ENCODE measurements at regions not wholly inside any gene's neighbourhood (a gene's known extent, or its start where the extent isn't known, plus 50 kb on each side); places are given as distances from the start of the nearest gene placed in this dataset.
"Not testable (repeated sequence)": the region's sequence is repeated elsewhere in the genome, so short reads cannot be mapped to it uniquely, and the experiment has no call there.

DNA sequence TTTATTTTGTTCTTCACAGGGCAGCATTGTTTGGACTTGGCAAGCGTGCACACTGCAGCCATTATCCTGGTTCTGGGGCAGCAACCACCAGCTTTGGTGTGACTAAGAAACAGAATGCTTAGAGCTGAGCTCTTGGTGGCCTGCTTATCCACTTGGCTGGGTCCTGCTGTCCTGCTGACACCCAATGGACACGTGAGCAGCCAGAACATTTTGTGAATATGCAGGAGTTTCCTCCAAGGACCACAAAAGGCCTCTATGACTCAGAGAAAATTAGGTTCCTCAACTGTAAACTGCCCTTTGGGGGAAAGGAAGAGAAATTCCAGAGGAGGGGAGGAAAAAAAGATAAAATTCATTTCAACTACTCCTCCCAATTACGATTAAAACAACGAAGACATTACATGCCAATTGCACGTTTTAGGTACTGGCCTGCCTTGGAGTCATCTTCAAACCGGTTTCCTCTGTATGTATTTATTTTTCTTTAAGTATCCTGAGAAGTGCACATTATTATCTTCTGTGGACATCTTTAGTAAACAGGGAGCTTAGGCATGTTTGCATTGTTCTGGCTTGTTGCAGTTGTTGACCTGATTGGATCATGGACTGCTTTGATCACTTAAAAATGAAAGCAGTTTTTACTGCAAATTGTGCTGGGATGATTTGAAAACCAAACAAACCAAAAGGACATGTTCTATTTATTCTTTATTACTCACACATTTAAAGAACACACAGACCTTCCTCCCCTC, 82.3 kb upstream of the TLE4 start:
- no peaks in the 10 kb centered on the region for H3K4me1 ChIP-seq (ENCODE audit: control insufficient read depth, insufficient read depth, low read length)
- WGBS (ENCODE audit: insufficient coverage, low lambda C conversion rate), result 61% methylated on average over 4 of the region's 6 CpGs
- H3K27ac ChIP-seq (ENCODE audit: low read length), result no peak overlapping the region
- H3K27me3 ChIP-seq (ENCODE audit: control insufficient read depth, insufficient read depth, low read length), result no peaks in the 10 kb centered on the region
- no peaks in the 10 kb centered on the region for H3K36me3 ChIP-seq (ENCODE audit: control insufficient read depth, insufficient read depth, low read length)
- no peak overlapping the region for H3K4me3 ChIP-seq (ENCODE audit: low read length)
- no peak for DNase-seq
- peaks cover 2% of the 10 kb centered on the region for H3K9me3 ChIP-seq (ENCODE audit: control insufficient read depth, low read depth, low read length)

DNA sequence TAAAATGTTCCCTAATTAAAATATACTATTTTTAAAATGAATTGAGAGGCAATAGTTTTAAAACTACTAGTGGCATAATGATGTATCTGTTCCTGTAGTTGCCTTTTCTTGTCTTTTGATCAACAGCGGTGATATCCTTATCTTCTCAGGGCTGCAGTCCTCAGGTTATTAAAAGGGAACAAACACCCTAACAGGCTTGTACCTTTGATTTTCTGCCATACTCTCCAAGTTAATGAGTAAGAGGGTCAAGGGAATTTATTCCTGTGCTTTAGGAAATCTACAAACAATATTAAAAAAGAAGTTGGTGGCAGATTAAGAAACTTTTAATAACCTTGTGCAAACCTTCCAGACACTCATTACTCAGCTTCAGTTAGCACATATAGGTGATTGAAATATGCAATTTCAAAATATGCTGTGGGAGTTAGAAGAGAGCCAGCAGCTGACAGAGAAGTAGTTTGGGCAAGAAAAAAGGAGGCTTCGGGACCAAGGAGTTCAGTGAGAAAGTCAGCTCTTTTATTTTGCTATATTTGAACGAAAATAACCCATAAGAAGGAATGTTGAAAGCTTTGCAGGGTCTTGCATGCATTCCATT, 81.0 kb upstream of the TLE4 start:
- H3K27ac ChIP-seq (ENCODE audit: low read length), result no peak overlapping the region
- no peak for DNase-seq
- no peaks in the 10 kb centered on the region for H3K27me3 ChIP-seq (ENCODE audit: control insufficient read depth, insufficient read depth, low read length)
- no peaks in the 10 kb centered on the region for H3K36me3 ChIP-seq (ENCODE audit: control insufficient read depth, insufficient read depth, low read length)
- H3K4me1 ChIP-seq (ENCODE audit: control insufficient read depth, insufficient read depth, low read length), result no peaks in the 10 kb centered on the region
- whole genome bisulfite sequencing (ENCODE audit: insufficient coverage, low lambda C conversion rate), result no CpG with 5 or more reads among the region's 3 CpGs
- peaks cover 2% of the 10 kb centered on the region for H3K9me3 ChIP-seq (ENCODE audit: control insufficient read depth, low read depth, low read length)
- no peak overlapping the region for H3K4me3 ChIP-seq (ENCODE audit: low read length)

DNA sequence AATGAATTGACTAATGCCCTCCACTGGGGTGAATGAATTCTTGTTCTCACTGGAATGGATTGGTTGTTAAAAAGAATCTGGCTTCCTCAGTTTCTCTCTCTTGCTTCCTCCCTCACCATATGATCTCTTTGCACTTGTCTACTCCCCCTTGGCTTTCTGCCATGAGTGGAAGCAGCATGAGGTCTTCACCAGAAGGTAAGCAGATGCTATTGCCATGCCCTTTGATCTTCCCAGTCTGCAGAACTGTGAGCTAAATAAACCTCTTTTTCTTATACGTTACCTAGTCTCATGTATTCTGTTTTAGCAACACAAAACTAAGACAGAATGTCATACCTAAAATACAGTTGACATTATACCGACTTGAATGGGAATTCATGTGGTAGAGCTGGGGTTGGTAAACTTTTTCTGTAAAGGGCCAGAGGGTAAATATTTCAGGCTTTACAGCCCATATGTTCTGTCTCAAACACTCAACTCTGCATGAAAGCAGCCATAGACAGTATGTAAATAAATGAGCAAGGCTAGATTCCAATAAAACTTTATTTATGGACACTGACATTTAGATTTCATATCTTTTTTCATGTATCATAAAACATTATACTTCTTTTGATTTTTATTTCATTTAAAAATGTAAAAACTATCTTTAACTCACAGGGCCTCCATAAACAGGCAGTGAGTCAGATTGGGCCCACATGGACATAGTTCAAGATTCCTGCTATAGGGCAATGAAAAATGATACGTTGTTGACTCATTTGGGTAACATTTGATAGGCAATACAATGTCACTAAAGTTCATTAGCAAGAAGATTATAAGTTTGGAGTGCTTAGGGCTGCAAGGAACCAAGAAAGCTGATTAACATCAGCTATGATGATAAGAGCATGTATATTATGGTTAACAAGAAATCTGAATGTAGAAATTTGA, 79.4 kb upstream of the TLE4 start:
- no peak for DNase-seq
- Histone ChIP-seq H3K4me1 (ENCODE audit: control insufficient read depth, insufficient read depth, low read length) (no peaks in the 10 kb centered on the region), H3K36me3 (ENCODE audit: control insufficient read depth, insufficient read depth, low read length) (no peaks in the 10 kb centered on the region), H3K9me3 (ENCODE audit: control insufficient read depth, low read depth, low read length) (peaks cover 2% of the 10 kb centered on the region), H3K4me3 (ENCODE audit: low read length) (no peak overlapping the region), H3K27ac (ENCODE audit: low read length) (no peak overlapping the region), H3K27me3 (ENCODE audit: control insufficient read depth, insufficient read depth, low read length) (no peaks in the 10 kb centered on the region)
- WGBS (ENCODE audit: insufficient coverage, low lambda C conversion rate), result 100% methylated on average over 1 of the region's 3 CpGs

DNA sequence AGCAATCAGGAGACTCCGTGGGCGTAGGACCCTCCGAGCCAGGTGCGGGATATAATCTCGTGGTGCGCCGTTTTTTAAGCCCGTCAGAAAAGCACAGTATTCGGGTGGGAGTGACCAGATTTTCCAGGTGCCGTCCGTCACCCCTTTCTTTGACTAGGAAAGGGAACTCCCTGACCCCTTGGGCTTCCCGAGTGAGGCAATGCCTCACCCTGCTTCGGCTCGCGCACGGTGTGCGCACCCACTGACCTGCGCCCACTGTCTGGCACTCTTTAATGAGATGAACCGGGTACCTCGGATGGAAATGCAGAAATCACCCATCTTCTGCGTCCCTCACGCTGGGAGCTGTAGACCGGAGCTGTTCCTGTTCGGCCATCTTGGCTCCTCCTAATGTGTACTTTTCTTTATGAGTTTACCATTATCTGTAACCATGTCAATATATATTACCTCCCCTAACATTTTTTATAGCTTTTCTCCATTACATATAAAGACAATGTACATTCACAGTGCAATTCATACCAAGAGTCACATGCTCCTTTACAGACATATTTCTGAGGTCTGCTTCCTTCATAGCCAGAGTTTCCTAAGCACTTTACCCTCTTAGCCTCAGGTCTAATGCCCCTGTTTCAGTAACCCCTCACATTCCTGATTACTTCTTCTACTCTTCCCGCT, 71.4 kb upstream of the TLE4 start:
- WGBS (ENCODE audit: insufficient coverage, low lambda C conversion rate), result no CpG with 5 or more reads among the region's 25 CpGs
- not testable (repeated sequence) for DNase-seq; H3K36me3 ChIP-seq (ENCODE audit: control insufficient read depth, insufficient read depth, low read length); H3K9me3 ChIP-seq (ENCODE audit: control insufficient read depth, low read depth, low read length); H3K27me3 ChIP-seq (ENCODE audit: control insufficient read depth, insufficient read depth, low read length); H3K4me1 ChIP-seq (ENCODE audit: control insufficient read depth, insufficient read depth, low read length); H3K27ac ChIP-seq (ENCODE audit: low read length); H3K4me3 ChIP-seq (ENCODE audit: low read length)

DNA sequence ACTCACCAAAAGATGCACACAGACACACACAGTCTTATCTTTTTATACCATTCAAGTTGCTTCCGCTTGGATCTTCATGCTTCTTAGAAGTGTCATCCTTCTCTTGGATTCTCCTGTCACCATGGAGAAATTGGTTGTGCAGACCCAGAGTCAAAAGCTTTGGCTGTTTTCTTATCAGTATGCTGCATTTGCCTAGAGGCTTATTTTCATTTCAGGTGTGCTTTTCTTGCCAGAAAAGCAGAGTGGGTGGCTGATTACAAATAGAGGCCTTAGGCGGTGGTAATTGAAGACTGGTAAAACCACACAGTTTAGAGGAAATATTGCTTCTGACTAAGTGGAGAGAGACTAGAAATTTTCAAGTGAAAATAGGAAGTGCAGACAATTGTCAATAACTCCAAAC, 70.2 kb upstream of the TLE4 start:
- Histone ChIP-seq H3K27ac (ENCODE audit: low read length) (no peak overlapping the region), H3K4me1 (ENCODE audit: control insufficient read depth, insufficient read depth, low read length) (no peaks in the 10 kb centered on the region), H3K27me3 (ENCODE audit: control insufficient read depth, insufficient read depth, low read length) (no peaks in the 10 kb centered on the region), H3K36me3 (ENCODE audit: control insufficient read depth, insufficient read depth, low read length) (no peaks in the 10 kb centered on the region), H3K4me3 (ENCODE audit: low read length) (no peak overlapping the region), H3K9me3 (ENCODE audit: control insufficient read depth, low read depth, low read length) (no peaks in the 10 kb centered on the region)
- 80% methylated on average over 1 of the region's 2 CpGs for WGBS (ENCODE audit: insufficient coverage, low lambda C conversion rate)
- no peak for DNase-seq

DNA sequence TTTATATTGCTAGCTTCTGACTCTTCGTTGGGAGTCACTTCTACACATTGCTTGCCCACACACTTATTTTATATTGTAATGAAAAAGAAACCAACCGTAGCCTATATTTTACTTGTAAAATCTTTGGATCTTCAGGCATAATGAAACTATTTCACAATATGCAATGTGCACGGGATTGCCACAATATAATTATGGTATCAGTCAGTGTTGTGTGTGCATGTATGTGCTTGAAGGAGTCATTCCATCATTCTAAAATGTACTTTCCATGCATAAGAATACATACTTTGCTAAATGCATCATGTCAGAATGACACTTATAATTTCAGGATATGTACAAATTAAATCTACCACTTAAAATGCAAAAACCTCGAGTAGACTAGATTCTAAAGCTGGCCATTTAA, 64.0 kb upstream of the TLE4 start:
- no peak for DNase-seq
- H3K4me1 ChIP-seq (ENCODE audit: control insufficient read depth, insufficient read depth, low read length), result no peaks in the 10 kb centered on the region
- 75% methylated on average over 3 of the region's 4 CpGs for WGBS (ENCODE audit: insufficient coverage, low lambda C conversion rate)
- no peak overlapping the region for H3K4me3 ChIP-seq (ENCODE audit: low read length)
- H3K36me3 ChIP-seq (ENCODE audit: control insufficient read depth, insufficient read depth, low read length), result no peaks in the 10 kb centered on the region
- H3K9me3 ChIP-seq (ENCODE audit: control insufficient read depth, low read depth, low read length), result no peaks in the 10 kb centered on the region
- H3K27me3 ChIP-seq (ENCODE audit: control insufficient read depth, insufficient read depth, low read length), result no peaks in the 10 kb centered on the region
- H3K27ac ChIP-seq (ENCODE audit: low read length), result no peak overlapping the region

DNA sequence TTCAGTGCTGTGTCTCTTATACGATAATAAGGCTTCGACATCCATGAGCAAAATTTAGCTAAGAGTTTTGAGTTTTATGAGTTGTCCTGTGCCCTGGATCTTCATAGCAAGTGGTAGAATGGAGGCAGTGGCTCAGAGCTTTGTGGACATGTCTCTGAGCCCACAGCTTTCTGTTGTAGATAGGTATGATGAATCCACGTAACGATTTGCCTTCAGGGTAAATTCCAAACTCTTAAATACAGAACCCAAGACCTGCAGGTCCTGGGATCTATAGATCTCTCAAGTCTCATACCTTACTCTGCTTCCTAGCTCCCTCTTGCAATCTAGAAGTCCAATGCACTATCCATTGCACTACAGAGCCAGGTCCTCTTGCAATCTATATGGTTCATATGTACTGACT, 59.5 kb upstream of the TLE4 start:
- Histone ChIP-seq H3K4me3 (ENCODE audit: low read length) (no peak overlapping the region), H3K27ac (ENCODE audit: low read length) (no peak overlapping the region), H3K27me3 (ENCODE audit: control insufficient read depth, insufficient read depth, low read length) (no peaks in the 10 kb centered on the region), H3K4me1 (ENCODE audit: control insufficient read depth, insufficient read depth, low read length) (no peaks in the 10 kb centered on the region), H3K36me3 (ENCODE audit: control insufficient read depth, insufficient read depth, low read length) (no peaks in the 10 kb centered on the region), H3K9me3 (ENCODE audit: control insufficient read depth, low read depth, low read length) (no peaks in the 10 kb centered on the region)
- no CpG with 5 or more reads among the region's 4 CpGs for WGBS (ENCODE audit: insufficient coverage, low lambda C conversion rate)
- DNase-seq, result no peak

Data from large intestine (tissue), 3 donors.